PC-3 (cell line): ENCODE measurements at regions not wholly inside any gene's neighbourhood (a gene's known extent, or its start where the extent isn't known, plus 50 kb on each side); places are given as distances from the start of the nearest gene placed in this dataset.

Experiments
- EZH2 ChIP-seq: fragments of 300-600 bp; sonication (generic); IDR thresholded peaks from one replicate; pipeline ENCODE4 v1.6.1; 2017; ENCODE audit warnings: antibody characterized with exemption, mild to moderate bottlenecking, low read length; ENCODE audit not compliant: unreplicated experiment
- EZH2phosphoT487 ChIP-seq: fragments of 300-600 bp; sonication (generic); IDR thresholded peaks from 2 replicates; pipeline ENCODE4 v1.6.1; 2018; ENCODE audit warnings: mild to moderate bottlenecking, antibody characterized with exemption, low read length, borderline replicate concordance
- TF ChIP-seq, protein P1 (sequence below): fragments of 300-600 bp; sonication (generic); conservative IDR thresholded peaks from 2 replicates; pipeline ENCODE4 v1.5.1; 2017; ENCODE audit warnings: antibody characterized with exemption, low read depth, mild to moderate bottlenecking, low read length

DNA sequence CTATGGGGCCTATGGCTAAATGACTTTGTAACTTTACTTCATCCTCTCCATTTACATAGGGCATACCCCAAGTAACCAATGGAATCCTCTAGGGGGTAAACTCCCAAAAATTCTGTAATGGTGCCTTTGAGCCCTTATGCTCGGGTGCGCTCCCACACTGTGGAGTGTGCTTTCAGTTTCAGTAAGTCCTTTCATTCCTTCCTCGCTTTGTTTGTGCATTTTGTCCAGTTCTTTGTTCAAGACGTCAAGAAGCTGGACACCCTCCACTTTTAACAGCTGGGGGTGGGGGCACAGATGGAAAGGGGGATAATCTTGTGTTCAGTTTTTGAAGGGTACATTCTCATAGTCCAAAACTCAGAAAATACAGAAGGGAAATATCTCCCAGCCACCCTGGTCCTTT is 84.4 kb upstream of the C2CD4B start:
- TF ChIP-seq, protein P1, sequence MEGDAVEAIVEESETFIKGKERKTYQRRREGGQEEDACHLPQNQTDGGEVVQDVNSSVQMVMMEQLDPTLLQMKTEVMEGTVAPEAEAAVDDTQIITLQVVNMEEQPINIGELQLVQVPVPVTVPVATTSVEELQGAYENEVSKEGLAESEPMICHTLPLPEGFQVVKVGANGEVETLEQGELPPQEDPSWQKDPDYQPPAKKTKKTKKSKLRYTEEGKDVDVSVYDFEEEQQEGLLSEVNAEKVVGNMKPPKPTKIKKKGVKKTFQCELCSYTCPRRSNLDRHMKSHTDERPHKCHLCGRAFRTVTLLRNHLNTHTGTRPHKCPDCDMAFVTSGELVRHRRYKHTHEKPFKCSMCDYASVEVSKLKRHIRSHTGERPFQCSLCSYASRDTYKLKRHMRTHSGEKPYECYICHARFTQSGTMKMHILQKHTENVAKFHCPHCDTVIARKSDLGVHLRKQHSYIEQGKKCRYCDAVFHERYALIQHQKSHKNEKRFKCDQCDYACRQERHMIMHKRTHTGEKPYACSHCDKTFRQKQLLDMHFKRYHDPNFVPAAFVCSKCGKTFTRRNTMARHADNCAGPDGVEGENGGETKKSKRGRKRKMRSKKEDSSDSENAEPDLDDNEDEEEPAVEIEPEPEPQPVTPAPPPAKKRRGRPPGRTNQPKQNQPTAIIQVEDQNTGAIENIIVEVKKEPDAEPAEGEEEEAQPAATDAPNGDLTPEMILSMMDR, result no peak
- TF ChIP-seq EZH2 (no peak), EZH2phosphoT487 (no peak)
